Mesenchymal stem cell (in vitro differentiated cells and primary cell): ENCODE measurements at regions not wholly inside any gene's neighbourhood (a gene's known extent, or its start where the extent isn't known, plus 50 kb on each side); places are given as distances from the start of the nearest gene placed in this dataset.

Experiments
- DNase-seq: peaks from one replicate; pipeline ENCODE4 v3.0.0-alpha.2; 2013
- H2AFZ ChIP-seq: one replicate; pipeline ENCODE4 v1.6.1; 2013; ENCODE audit warnings: low read depth, mild to moderate bottlenecking, control low read depth, inconsistent platforms, low read length, moderate library complexity
- H2AK5ac ChIP-seq: 2 replicates; pipeline ENCODE4 v1.6.1; 2013; ENCODE audit warnings: low read length, moderate library complexity, mild to moderate bottlenecking, inconsistent platforms; ENCODE audit not compliant: severe bottlenecking
- H2BK120ac ChIP-seq: one replicate; pipeline ENCODE4 v1.6.1; 2013; ENCODE audit warnings: low read depth, mild to moderate bottlenecking, inconsistent platforms, low read length, moderate library complexity
- H2BK12ac ChIP-seq, 2 experiments: one replicate each; pipeline ENCODE4 v1.6.1; 2013; ENCODE audit warnings: inconsistent platforms in 2 of 2, low read length in 2 of 2, mild to moderate bottlenecking in 2 of 2, moderate library complexity in 2 of 2, control low read depth in 1 of 2
- H2BK15ac ChIP-seq: one replicate; pipeline ENCODE4 v1.6.1; 2013; ENCODE audit warnings: mild to moderate bottlenecking, low read depth, inconsistent platforms; ENCODE audit not compliant: poor library complexity, severe bottlenecking
- H2BK5ac ChIP-seq: 2 replicates; pipeline ENCODE4 v1.6.1; 2013; ENCODE audit warnings: low read depth, mild to moderate bottlenecking, low read length, control low read depth, inconsistent platforms; ENCODE audit not compliant: poor library complexity, severe bottlenecking
- H3K14ac ChIP-seq, 2 experiments: one replicate each; pipeline ENCODE4 v1.6.1; 2013; ENCODE audit warnings: inconsistent platforms in 2 of 2, low read length in 2 of 2, control low read depth in 1 of 2, mild to moderate bottlenecking in 1 of 2, moderate library complexity in 1 of 2
- H3K18ac ChIP-seq, 2 experiments: one replicate each; pipeline ENCODE4 v1.6.1; 2013; ENCODE audit warnings: inconsistent platforms in 2 of 2, low read length in 2 of 2, control low read depth in 1 of 2, low read depth in 1 of 2, mild to moderate bottlenecking in 1 of 2
- H3K23ac ChIP-seq, 2 experiments: one replicate each; pipeline ENCODE4 v1.6.1; 2013; ENCODE audit warnings: inconsistent platforms in 2 of 2, low read length in 2 of 2, mild to moderate bottlenecking in 2 of 2, moderate library complexity in 2 of 2, control low read depth in 1 of 2
- H3K27ac ChIP-seq: 2 replicates; pipeline ENCODE4 v1.5.1; 2013; ENCODE audit warnings: mild to moderate bottlenecking, moderate library complexity, low read length, control low read depth, inconsistent platforms; ENCODE audit not compliant: poor library complexity, severe bottlenecking
- H3K27me3 ChIP-seq, 2 experiments: 2 replicates each; pipeline versions ENCODE4 v1.6.1 to v1.7.0; 2013; ENCODE audit warnings: low read length in 2 of 2, mild to moderate bottlenecking in 2 of 2, moderate library complexity in 2 of 2, control low read depth in 1 of 2, inconsistent platforms in 1 of 2; ENCODE audit not compliant: control insufficient read depth in 1 of 2, insufficient read depth in 1 of 2
- H3K36me3 ChIP-seq, 2 experiments: 2 replicates each; pipeline versions ENCODE4 v1.6.1 to v1.7.0; 2013; ENCODE audit warnings: low read length in 2 of 2, control low read depth in 1 of 2, inconsistent platforms in 1 of 2, low read depth in 1 of 2, mild to moderate bottlenecking in 1 of 2; ENCODE audit not compliant: insufficient read depth in 2 of 2, control insufficient read depth in 1 of 2
- H3K4ac ChIP-seq, 2 experiments: one replicate each; pipeline ENCODE4 v1.6.1; 2013; ENCODE audit warnings: inconsistent platforms in 2 of 2, low read length in 2 of 2, mild to moderate bottlenecking in 2 of 2, moderate library complexity in 2 of 2, control low read depth in 1 of 2, low read depth in 1 of 2
- H3K4me1 ChIP-seq: 2 replicates; pipeline ENCODE4 v1.6.1; 2013; ENCODE audit warnings: low read depth, low read length, control low read depth; ENCODE audit not compliant: control insufficient read depth, insufficient read depth
- H3K4me2 ChIP-seq: 2 replicates; pipeline ENCODE4 v1.6.1; 2013; ENCODE audit warnings: low read length, mild to moderate bottlenecking, inconsistent platforms; ENCODE audit not compliant: poor library complexity, severe bottlenecking
- H3K4me3 ChIP-seq, 2 experiments: 2 replicates each; pipeline versions ENCODE4 v1.5.1 to v1.7.0; 2013; ENCODE audit warnings: low read length in 2 of 2, mild to moderate bottlenecking in 2 of 2, control low read depth in 1 of 2, low read depth in 1 of 2; ENCODE audit not compliant: insufficient read depth in 1 of 2
- H3K79me1 ChIP-seq: replicated peaks from 2 replicates; pipeline ENCODE4 v1.6.1; 2013; ENCODE audit warnings: mild to moderate bottlenecking, control low read depth, low read length, inconsistent platforms; ENCODE audit not compliant: poor library complexity, severe bottlenecking
- H3K9ac ChIP-seq: 2 replicates; pipeline ENCODE4 v1.7.0; 2013; ENCODE audit warnings: mild to moderate bottlenecking, low read length, moderate library complexity
- H3K9me3 ChIP-seq: 2 replicates; pipeline ENCODE4 v1.7.0; 2013; ENCODE audit warnings: mild to moderate bottlenecking, low read length; ENCODE audit not compliant: control insufficient read depth
- H4K8ac ChIP-seq: one replicate; pipeline ENCODE4 v1.6.1; 2013; ENCODE audit warnings: inconsistent platforms, mild to moderate bottlenecking, low read length, moderate library complexity
- H4K91ac ChIP-seq: one replicate; pipeline ENCODE4 v1.6.1; 2013; ENCODE audit warnings: mild to moderate bottlenecking, low read length, inconsistent platforms
- WGBS: methylation state at CpG from one replicate; pipeline ENCODE4 v1.1.7; 2013; ENCODE audit warnings: mixed read lengths; 5-methylcytosine and 5-hydroxymethylcytosine counted together

GRCh38 chr5:97488126-97488668, 305.1 kb upstream of the RIOK2 start:
- Histone ChIP-seq H3K23ac (no peak overlapping the region), H3K18ac (no peak overlapping the region), H4K8ac (no peak overlapping the region), H2BK15ac (no peak overlapping the region), H4K91ac (no peak overlapping the region), H3K4me3 (no peak overlapping the region), H3K27me3 (no peaks in the 10 kb centered on the region), H2AFZ (no peak overlapping the region), H3K27ac (no peak overlapping the region), H3K79me1 (no peaks in the 10 kb centered on the region), H2BK12ac (no peak overlapping the region), H3K14ac (peak overlapping the region in 1 of 2 experiments; percentile 94), H2BK5ac (no peak overlapping the region), H3K4me2 (no peak overlapping the region), H3K9ac (no peak overlapping the region), H2AK5ac (no peak overlapping the region), H3K4ac (no peak overlapping the region), H3K36me3 (no peaks in the 10 kb centered on the region), H3K4me1 (peaks cover 3% of the 10 kb centered on the region), H3K9me3 (no peaks in the 10 kb centered on the region), H2BK120ac (no peak overlapping the region)
- no peak for DNase-seq
- 93% methylated on average over 7 of the region's 7 CpGs for WGBS

- H3K4me1 ChIP-seq: peaks cover 3% of the 10 kb centered on the region
Measured at GRCh38 chr5:97489010-97489840, 306.2 kb upstream of the RIOK2 start.

GRCh38 chr5:97494465-97494864, 311.4 kb upstream of the RIOK2 start:
- no peak for DNase-seq
- Histone ChIP-seq H2BK120ac (no peak overlapping the region), H4K91ac (no peak overlapping the region), H3K23ac (no peak overlapping the region), H3K4me3 (no peak overlapping the region), H3K27me3 (no peaks in the 10 kb centered on the region), H2BK15ac (no peak overlapping the region), H3K79me1 (no peaks in the 10 kb centered on the region), H4K8ac (no peak overlapping the region), H2AFZ (no peak overlapping the region), H3K4me1 (no peaks in the 10 kb centered on the region), H3K36me3 (no peaks in the 10 kb centered on the region), H3K9me3 (no peaks in the 10 kb centered on the region), H3K14ac (no peak overlapping the region), H3K4ac (no peak overlapping the region), H2AK5ac (no peak overlapping the region), H2BK5ac (no peak overlapping the region), H3K27ac (no peak overlapping the region), H3K4me2 (no peak overlapping the region), H3K9ac (no peak overlapping the region), H2BK12ac (no peak overlapping the region), H3K18ac (no peak overlapping the region)
- 87% methylated on average over 3 of the region's 3 CpGs for WGBS

More at GRCh38 chr5:97489010-97489840, 306.2 kb upstream of the RIOK2 start:
- H2AFZ ChIP-seq: no peak overlapping the region
- H3K36me3 ChIP-seq: no peaks in the 10 kb centered on the region
- no peak overlapping the region for H4K8ac ChIP-seq
- WGBS: 87% methylated on average over 8 of the region's 8 CpGs
- H3K4ac ChIP-seq: no peak overlapping the region
- no peak overlapping the region for H3K27ac ChIP-seq
- no peak overlapping the region for H2BK15ac ChIP-seq
- H2AK5ac ChIP-seq: no peak overlapping the region
- H3K4me2 ChIP-seq: no peak overlapping the region
- no peaks in the 10 kb centered on the region for H3K79me1 ChIP-seq
- no peak overlapping the region for H4K91ac ChIP-seq
- no peak overlapping the region for H2BK12ac ChIP-seq
- H3K9ac ChIP-seq: no peak overlapping the region
- H3K4me3 ChIP-seq: no peak overlapping the region
- no peak overlapping the region for H3K18ac ChIP-seq
- no peaks in the 10 kb centered on the region for H3K9me3 ChIP-seq
- no peak overlapping the region for H2BK120ac ChIP-seq
- H3K14ac ChIP-seq: no peak overlapping the region
- DNase-seq: no peak
- no peaks in the 10 kb centered on the region for H3K27me3 ChIP-seq
- peak overlapping the region in 1 of 2 experiments; percentile 9 for H3K23ac ChIP-seq
- H2BK5ac ChIP-seq: no peak overlapping the region

- no peaks in the 10 kb centered on the region for H3K4me1 ChIP-seq
- no peak overlapping the region for H3K4ac ChIP-seq
- H3K4me2 ChIP-seq: no peak overlapping the region
- H4K8ac ChIP-seq: no peak overlapping the region
- H2BK15ac ChIP-seq: no peak overlapping the region
- no peak overlapping the region for H2BK120ac ChIP-seq
- no peak overlapping the region for H3K9ac ChIP-seq
- H3K9me3 ChIP-seq: no peaks in the 10 kb centered on the region
- no peaks in the 10 kb centered on the region for H3K27me3 ChIP-seq
- no peak overlapping the region for H3K4me3 ChIP-seq
- H3K79me1 ChIP-seq: no peaks in the 10 kb centered on the region
- H3K18ac ChIP-seq: no peak overlapping the region
- no peak overlapping the region for H2AFZ ChIP-seq
- no peak overlapping the region for H2AK5ac ChIP-seq
- no peak overlapping the region for H3K14ac ChIP-seq
- H3K23ac ChIP-seq: no peak overlapping the region
- H2BK12ac ChIP-seq: no peak overlapping the region
- no peak overlapping the region for H3K27ac ChIP-seq
- H4K91ac ChIP-seq: no peak overlapping the region
- H2BK5ac ChIP-seq: no peak overlapping the region
- no peaks in the 10 kb centered on the region for H3K36me3 ChIP-seq
- DNase-seq: no peak
Measured at GRCh38 chr5:97495301-97495700, 312.3 kb upstream of the RIOK2 start.
